22Rv1 (cell line): ENCODE measurements at regions not wholly inside any gene's neighbourhood (a gene's known extent, or its start where the extent isn't known, plus 50 kb on each side); places are given as distances from the start of the nearest gene placed in this dataset.

Experiments used
- H3K27ac ChIP-seq: fragments of 450-650 bp; 2 replicates; pipeline ENCODE4 v1.5.1; 2017
- ZFX ChIP-seq: fragments of 450-650 bp; IDR thresholded peaks from 2 replicates; pipeline ENCODE4 v1.6.1; 2017; ENCODE audit warnings: antibody characterized with exemption, borderline replicate concordance
- TF ChIP-seq, protein P1 (sequence below): fragments of 450-650 bp; IDR thresholded peaks from 2 replicates; pipeline ENCODE4 v1.5.1; 2017; ENCODE audit warnings: mild to moderate bottlenecking

DNA sequence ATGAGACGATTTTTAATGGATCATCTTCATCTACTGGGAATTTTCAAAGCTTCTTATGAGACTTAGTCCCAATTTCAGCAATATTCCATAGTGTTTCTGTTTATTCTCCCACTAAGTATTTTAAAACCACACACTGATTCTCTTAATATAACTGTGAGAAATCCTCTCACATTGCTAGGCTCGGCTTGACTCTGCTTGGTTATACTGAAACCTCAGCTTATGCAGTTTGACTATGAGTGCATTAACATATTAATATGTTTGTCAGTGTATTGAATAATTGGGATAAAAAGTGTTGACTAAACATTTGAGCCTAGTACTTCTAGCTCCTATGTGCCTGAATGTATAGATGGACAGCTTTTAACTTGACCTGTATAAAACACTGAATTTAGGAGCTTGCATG is 298.5 kb upstream of the IZUMO3 start:
- no peak overlapping the region for H3K27ac ChIP-seq
- TF ChIP-seq, protein P1, sequence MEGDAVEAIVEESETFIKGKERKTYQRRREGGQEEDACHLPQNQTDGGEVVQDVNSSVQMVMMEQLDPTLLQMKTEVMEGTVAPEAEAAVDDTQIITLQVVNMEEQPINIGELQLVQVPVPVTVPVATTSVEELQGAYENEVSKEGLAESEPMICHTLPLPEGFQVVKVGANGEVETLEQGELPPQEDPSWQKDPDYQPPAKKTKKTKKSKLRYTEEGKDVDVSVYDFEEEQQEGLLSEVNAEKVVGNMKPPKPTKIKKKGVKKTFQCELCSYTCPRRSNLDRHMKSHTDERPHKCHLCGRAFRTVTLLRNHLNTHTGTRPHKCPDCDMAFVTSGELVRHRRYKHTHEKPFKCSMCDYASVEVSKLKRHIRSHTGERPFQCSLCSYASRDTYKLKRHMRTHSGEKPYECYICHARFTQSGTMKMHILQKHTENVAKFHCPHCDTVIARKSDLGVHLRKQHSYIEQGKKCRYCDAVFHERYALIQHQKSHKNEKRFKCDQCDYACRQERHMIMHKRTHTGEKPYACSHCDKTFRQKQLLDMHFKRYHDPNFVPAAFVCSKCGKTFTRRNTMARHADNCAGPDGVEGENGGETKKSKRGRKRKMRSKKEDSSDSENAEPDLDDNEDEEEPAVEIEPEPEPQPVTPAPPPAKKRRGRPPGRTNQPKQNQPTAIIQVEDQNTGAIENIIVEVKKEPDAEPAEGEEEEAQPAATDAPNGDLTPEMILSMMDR: no peak
- TF ChIP-seq ZFX: no peak

DNA sequence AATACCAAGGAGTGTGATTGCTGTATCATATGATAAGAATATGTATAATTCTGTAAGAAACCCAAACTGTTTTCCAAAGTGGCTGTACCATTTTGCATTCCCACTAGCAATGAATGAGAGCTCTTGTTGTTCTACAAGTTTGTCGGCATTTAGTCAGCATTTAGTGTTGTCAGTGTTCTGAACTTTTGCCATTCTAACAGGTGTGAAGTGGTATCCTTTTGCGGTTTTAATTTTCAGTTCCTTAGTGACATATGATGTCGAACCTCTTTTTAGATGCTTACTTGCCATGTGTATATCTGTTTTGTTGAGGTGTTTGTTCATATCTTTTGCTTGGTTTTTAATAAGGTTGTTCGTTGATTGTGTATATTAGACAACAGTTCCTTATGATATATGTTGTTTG is 296.3 kb upstream of the IZUMO3 start:
- H3K27ac ChIP-seq: no peak overlapping the region
- TF ChIP-seq ZFX: no peak
- TF ChIP-seq, protein P1: no peak

DNA sequence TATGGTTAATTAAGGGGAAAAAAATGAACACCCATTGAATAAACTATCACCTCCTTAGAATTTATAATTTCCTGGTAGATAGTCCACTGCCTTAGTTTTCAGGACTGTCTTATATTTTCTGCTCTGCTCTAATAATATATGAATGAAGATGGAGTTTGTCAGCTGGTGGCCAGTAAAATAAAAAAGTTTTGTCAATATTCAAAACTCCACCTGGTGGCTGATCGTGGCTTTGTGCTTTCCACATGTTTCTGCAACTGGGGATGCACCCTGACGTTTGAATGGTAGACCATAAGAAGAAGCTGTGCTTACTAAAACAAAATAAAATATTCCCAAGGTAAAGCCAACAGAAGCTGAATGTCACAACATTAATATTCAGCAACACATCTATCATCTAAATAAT is 286.6 kb upstream of the IZUMO3 start:
- TF ChIP-seq, protein P1: peak; percentile 50
- TF ChIP-seq ZFX: no peak
- H3K27ac ChIP-seq: no peak overlapping the region

DNA sequence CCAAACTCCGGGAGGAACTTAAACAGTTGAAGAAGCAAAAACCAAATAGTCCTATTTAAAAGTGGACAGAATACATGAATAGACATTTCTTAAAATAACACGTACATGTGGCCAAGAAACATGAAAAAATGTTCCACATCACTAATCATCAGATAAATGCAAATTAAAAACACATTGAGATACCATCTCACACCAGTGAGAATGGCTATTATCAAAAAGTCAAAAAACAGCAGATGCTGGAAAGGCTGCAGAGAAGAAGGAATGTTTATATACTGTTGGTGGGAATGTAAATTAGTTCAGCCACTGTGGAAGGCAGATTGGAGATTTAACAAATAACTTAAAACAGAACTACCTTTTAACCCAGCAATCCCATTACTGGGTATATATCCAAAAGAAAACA is 283.0 kb upstream of the IZUMO3 start:
- no peak overlapping the region for H3K27ac ChIP-seq
- TF ChIP-seq ZFX: no peak
- TF ChIP-seq, protein P1: no peak

DNA sequence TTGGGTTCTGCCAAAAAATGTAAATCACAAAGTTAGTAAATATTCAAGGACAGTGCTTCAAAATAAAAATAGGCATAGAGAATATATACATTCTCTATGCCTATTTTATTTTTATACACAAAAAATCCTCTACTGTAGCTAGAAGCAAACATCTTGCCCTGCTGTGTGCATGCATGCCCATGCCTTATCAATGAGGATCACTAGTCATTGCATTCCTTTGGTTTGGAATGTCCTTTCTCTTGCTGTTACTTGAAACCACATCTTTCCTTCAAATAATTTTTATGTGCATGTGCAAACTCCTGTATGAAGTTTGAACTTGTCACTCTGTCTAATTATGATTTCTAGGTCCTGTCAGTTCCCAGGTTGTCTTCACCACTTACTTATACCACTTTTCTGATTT is 278.9 kb upstream of the IZUMO3 start:
- no peak overlapping the region for H3K27ac ChIP-seq
- TF ChIP-seq, protein P1: no peak
- TF ChIP-seq ZFX: no peak

DNA sequence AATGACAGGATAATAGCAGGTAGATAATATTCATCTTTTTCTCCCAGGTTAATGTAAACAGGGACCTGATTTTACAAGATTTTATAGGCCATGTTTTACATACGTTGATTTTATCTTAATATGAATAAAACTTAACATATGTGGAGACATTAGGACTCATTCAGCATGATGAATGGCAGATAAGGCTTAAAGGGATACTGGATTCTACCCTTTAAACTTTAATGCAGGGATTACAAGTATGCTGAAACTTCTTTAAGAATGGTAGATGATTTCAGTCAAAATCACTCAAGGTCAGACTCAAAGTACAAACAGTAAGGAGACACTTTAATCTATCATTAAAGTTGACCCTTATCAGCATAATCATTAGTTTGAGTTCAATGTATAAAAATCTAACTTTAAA is 274.5 kb upstream of the IZUMO3 start:
- peak overlapping the region; percentile 42 for H3K27ac ChIP-seq
- TF ChIP-seq, protein P1: no peak
- no peak for TF ChIP-seq ZFX

DNA sequence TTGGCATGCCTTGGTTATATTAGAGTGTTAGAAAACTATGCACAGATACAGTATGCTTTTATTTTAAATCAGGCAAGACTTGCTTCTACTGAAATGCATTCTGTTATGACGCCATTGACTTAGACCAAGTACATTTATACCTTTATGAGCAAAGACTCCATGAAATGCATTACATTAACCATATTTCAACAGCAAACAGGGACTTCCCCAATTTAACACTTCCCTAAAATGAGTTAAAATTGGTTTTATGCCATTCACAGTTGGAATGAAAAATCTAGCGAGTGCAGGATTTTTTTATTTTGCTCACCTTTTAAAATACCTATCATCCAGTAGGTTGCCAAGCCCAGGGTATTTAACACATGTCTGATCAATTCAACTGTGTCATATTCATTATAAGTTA is 272.1 kb upstream of the IZUMO3 start:
- TF ChIP-seq, protein P1: no peak
- TF ChIP-seq ZFX: no peak
- no peak overlapping the region for H3K27ac ChIP-seq
